CD4-positive, alpha-beta T cell treated with Interleukin-15 for 1 hour (primary cell): ENCODE measurements at regions not wholly inside any gene's neighbourhood (a gene's known extent, or its start where the extent isn't known, plus 50 kb on each side); places are given as distances from the start of the nearest gene placed in this dataset.

Experiments
- DNase-seq: peaks from one replicate; pipeline ENCODE4 v3.0.0-alpha.2; 2020

DNA sequence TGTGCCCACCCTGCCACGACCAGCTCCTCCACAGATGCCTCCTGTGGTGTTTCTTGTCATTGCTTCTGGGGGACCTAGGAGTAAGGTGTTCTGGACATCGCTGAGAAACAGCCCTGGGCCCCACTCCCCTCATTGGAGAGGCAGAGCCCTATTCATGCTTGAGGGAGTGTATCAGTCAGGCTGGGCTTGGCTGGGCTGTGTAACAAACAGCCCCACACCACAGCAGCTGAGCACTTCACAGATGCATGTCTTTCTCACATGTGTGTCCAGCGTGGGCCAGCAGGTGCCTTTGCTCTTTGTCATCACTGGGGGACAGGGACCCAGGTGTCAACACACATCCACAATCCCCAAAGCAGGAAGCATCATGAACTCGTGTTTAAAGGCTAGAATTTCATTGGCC, 65.1 kb upstream of the FBRSL1 start:
- DNase-seq = no peak

DNA sequence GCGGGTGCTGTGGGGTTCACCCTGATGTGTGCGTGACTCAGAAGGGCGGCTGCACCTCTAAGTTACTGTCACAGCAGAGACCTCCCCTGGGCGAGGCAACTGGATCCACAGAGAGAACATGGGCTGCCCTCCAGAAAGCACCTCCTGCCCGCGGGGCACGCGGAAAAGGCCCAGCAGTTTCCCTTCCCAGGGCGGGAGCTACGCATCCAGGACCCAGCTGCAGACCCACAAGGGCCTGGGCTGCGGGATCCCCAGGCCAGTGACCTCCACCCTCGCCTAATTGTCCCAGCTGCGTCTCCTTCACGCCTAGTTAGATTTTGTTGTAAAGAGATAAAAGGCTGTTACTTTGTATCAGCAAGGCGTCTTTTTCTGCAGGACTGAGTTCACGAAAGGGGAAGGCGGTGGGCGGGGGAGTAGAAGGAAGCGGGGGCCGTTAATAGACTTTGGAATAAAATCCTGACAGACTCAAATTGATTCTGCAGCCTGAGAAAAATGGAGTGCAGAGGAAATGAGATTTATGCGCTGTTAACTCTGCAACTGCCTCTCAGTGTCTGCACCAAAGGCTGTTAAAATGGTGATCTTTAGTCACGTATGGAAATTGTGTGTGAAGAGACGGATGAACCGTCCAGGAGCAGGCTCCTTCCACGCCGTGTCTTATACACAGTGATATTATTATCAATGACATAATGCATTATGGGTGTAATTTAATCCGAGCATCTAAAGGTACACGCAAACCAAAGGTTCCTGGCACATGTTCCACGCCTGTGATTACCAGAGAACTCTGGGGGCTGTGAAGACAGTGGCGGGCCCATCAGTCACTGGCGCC, 65.9 kb upstream of the FBRSL1 start:
- DNase-seq = no peak

DNA sequence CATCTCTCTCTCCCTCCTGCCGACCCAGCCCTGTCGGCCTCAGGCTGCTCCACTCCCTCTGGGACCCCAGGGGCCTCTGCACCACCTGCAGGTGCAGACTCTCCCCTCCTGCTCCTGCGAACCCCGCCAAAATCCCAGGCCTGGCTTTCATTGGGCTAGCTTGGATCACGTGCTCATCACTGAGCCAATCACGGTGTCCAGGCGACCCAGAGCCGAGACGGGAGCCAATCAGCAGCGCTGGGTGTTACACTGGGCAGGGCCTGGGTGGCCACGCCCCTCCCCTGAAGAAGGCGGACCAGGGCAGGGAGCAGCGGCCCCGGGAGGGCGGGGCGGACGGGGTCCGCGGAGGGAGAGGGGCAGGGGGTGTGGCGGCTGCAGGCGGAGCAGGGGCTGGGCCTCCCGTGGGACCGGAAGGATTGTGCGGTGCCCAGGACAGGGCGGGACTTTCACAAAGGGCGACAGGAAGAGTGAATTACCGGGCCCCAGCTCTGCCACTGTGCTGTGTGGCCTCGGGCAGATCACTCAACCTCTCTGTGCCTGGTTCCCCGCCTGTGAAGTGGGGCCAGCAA, 66.6 kb upstream of the FBRSL1 start:
- DNase-seq = peak; percentile 52

DNA sequence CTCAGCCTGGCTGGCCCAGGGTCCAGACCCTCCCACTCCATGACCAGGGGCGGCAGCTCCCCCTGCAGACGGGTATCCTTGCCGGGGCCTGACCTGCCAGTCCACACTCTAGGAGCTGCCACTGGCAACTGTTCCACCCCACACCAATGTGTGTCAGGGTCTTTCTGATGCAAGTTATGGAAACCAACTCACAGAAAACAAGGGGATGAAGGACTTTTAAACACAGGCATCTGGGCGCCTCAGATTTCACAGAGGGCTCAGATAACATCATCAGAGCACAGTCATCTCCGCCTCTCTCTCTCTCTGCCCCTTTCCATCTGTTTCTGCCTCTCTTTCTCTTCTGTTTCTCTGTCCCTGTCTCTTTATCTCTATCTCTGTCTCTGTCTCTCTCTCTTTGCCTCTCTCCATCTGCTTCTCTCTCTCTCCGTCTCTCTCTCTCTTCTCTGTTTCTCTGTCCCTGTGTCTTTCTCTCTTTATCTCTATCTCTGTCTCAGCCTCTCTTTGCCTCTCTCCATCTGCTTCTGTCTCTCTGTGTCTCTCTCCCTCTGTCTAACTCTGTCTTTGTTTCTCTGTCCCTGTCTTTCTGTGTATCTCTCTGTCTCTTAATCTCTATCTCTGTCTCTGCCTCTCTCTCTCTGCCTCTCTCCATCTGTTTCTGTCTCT, 67.4 kb upstream of the FBRSL1 start:
- DNase-seq = no peak

DNA sequence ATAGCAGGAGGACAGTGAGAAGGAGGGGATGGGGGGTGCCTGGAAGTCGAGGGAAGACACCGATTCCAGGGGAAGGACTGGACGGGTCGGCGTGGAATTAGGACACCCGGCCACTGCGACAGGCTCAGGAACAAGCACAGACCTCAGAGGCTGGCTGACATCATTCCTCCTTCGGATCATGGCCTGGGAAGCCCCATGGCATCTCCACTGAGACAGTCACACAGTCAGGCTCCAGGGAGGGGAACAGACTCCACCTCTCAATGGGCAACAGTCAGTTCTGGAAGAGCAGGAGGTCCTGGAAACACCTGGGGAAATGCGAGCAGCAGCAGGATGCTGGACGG, 67.9 kb upstream of the FBRSL1 start:
- no peak for DNase-seq

DNA sequence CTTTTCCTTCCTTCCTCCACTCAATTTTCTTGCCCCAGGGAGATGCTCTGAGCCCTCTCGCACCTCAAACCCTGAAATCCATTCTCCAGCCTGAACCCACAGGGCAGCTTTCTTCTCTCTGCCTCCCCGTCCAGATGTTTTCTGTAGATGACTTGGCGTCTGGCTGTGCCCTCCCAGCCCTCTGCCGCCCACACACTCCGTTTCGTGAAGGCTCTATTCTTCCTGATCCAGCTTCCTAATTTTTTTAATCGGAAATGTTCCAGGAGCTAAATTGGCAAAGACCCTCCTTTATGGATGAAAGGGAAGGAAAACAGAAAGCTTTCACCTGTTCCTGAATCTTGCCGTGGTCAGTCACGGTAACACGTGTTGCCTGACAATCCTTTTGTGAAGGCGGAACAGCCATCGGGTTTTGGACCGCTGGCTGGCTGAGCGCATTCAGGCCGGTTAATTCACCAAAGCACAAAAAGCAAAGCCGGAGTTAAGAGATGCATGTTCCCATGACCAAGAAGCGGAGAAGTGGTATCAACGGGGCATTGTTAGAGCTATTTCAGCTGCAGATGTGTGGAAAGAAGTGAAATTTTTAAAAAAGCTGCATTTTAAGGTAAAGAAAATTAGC, 70.2 kb upstream of the FBRSL1 start:
- no peak for DNase-seq

DNA sequence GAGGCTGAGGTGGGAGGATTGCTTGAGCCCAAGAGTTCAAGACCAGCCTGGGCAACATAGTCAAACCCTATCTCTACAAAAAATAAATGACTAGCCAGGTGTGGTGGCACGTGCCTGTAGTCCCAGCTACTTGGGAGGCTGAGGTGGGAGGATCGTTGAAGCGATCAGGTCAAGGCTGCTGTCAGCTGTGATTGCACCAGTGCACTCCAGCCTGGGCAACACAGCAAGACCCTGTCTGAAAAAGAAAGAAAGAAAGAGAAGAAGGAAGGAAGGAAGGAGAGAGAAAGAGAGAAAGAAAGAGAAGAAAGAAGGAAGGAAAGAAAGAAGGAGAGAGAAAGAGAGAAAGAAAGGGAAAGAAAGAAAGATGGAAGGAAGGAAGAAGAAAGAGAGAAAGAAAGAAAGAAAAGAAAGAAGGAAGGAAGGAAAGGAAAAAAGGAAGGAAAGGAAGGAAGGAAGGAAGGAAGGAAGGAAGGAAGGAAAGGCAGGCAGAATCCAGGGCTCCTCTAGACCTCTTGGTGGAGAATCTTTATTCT, 71.5 kb upstream of the FBRSL1 start:
- no peak for DNase-seq

DNA sequence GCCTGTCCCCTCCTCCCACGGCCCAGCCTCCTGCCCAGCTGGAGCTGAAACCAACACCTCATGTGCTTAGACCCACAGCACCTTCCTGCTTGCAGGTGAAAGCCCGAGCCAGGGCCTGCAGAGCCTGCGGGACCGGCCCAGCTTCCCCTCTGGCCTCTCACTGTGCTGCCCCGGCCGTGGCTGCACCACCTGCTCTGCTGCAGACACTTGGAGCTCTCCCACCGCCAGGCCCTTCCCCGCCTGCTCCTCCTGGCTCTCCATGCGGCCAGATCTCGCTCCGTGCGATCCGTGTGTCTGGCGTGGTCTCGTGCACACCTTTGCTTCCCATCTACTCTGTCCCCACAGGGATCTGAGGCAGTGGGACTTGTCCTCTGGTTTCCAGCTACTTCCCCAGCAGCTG, 72.2 kb upstream of the FBRSL1 start:
- no peak for DNase-seq

DNA sequence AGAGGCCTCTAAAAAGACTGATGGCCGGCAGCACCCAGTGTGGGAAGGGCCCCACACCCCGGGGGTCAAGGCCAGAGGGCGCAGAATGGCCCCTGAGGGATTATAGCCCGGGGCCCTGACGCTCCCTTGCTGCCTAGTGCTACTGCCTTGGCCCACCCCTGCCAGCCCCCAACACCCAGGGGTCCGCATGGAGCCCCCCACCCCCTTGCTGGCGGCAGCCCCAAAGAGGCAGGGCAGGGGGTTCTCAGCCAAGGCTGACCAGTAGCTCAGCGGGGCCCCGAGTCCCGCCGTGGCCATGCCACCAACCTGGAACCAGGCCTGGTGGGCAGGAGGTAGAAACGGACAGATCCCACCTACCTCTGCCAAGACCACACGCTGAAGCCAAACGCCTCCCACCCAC, 73.1 kb upstream of the FBRSL1 start:
- DNase-seq = no peak

DNA sequence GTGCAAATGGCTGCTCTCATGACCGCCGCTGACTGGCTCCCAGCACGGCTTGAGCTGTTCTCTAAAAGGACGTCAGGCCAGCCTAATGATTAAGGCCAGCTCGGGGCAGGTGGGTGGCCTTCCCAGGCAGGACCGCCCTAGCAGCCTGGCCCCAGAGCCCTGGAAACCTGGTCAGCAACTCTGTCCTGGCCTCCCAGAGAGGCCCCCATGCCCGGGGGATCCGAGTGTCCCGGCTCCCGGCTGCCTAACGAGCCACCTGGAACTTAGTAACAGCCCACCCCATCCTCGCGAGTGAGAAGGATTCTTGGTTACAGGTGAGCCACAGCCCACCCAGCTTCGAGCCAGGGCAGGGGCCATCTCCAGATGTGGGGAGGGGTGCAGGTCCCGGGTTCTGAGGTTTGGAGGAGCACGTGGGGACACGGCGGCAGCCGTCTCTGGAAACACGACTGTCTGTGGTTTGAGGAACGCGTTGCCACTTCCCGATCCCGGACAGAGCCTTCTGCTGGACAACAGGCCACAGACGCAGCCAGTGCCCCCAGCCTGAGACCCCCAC, 73.8 kb upstream of the FBRSL1 start:
- no peak for DNase-seq

DNA sequence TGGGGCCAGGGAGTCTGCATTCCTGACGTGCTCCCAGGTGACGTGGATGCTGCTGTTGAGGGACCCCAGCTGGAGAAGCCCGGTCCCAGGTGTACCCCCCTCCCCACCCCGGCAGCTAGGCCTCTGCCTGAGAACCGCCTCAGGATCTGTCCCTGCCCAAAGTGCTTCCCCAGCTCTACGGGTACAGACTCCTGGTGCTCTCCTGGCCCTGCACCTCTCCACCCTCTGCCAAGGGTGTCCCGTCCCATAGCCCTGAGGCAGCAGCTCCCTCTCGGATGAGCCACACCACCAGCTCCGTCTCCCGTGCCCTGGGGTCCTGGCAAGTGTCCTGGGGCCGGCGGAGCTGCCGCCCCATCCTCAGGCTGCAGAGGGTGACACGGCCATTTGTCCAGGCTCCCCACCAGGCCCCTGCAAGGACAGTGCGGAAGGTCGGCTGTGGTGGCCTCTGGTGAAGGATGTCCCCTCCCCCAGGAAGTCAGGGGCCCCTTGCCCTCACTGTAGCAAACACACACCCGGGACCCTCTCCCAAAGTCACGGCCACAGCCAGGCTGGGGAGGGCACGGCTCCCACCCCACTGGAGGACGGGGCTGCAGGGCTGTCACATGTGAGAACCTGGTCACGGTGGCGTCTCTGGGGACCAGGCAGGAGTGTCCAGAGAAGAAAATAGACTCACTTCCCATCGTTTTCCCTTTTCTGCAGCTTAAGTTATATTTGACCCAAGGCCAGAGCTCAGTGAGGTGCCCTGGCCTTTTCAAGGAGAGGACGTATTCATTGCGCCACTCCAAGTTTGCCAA, 74.4 kb upstream of the FBRSL1 start:
- no peak for DNase-seq

DNA sequence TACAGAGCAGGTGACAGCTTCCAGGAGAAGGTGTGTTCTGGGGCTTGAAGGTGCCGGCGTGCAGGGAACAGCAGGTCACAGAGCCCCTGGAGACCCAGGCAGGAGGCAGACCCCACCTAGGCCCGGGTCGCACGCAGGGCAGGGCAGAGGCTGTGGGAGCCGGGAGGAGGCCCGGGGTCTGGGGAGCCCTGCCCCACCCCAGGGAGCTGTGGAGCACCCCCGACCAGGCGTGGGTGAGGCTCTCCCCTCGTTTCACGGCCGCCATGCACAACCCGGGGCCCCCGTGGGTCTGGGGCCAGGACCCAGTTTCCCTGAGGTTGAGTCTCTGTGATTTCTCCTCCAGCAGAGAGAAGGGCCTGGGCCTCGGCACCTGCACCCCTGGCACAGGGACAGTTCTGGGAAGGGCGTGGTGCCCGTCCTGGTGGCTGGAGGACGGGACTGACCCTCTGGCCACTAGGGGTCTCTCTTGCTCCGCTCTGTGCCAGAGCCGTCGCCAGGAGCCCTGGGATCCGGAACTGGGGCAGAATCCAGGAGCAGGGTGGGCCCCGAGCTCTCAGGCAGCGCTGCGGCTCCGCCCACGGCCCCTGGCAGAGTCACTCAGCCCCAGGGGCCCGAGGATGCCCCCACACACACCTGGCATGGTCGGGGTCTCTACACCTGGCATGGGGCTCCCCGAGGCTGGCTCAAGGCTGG, 75.2 kb upstream of the FBRSL1 start:
- peak; percentile 80 for DNase-seq

DNA sequence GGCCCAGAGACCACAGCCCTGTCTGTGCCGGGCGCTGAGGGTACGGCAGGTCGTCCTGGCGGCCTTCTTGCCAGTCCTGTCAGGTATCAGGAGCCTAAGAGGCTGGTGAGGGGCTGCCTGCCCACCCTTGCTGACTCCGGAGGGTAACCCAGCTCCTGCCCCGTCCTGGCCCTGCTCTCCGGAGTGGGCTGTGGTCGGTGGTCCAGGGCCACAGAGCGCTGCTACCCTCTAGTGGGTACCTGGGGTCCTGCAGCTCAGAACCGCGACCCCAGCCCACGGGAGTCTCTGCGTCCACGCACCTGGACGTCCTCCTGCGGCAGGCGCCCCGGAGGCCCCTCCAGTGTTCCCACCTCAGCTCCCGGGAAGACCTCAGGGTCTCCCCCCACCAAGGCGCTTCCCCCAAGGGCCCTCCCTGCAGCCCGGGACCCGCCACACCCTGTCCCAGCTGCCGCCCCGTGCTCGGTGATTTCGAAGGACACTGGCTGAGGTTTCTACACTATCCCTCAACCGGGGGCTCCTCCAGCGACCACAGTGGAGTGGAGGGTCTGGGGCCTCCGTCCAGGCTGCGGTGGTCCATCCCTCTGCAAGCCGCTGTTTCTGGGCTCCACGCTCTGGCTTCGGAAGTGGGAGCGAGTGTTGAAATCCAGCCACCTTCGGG, 75.9 kb upstream of the FBRSL1 start:
- no peak for DNase-seq

DNA sequence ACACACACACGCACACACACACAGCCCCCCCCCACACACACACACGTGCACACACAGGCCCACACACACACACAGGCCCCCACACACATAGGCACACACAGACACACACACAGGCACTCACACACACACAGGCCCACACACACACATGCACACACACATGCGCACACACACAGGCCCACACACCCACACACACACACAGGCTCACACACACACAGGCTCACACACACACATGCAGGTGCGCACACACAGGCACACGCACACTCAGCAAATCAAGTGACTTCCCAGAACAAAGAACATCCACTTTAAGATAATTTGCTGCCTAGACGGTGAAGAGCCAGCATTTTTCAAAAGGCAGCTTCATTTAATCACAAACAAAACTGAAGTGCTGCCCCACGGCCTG, 78.5 kb upstream of the FBRSL1 start:
- DNase-seq = no peak

DNA sequence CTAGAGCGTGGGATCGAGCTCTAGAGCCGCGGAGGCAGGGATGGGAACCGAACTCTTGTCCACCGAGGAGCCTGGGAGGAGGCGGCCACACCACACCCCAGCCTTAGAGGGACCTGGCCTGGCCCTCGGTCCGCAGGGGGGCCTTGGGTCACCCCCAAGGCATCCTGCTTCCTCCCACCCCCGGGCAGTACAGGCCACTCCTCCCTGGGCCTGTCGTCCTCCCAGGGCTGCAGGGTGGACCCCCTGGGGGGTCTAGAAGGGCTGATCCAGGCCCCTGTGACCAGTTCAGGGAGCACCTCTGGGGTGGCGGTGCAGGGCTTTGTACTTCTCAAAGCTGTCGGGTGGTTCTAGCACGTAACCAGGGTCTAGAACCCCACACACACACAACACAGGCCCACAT, 79.1 kb upstream of the FBRSL1 start:
- DNase-seq = no peak

DNA sequence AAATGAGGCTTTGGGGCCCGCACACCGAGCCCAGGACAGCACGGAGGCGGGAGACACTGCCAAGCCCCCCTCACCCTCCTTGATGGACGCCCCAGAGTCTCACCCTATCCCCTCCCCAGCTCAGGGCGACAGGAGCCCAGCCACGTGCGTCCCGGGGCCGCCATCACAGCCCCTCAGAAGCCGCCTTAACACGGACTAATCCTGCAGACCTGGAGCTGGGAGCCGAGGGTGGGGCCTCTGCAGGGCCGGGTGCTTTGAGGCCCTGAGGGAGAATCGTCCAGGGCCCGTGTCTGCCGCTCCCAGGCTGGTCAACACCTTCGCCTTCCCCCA, 79.7 kb upstream of the FBRSL1 start:
- DNase-seq = no peak

DNA sequence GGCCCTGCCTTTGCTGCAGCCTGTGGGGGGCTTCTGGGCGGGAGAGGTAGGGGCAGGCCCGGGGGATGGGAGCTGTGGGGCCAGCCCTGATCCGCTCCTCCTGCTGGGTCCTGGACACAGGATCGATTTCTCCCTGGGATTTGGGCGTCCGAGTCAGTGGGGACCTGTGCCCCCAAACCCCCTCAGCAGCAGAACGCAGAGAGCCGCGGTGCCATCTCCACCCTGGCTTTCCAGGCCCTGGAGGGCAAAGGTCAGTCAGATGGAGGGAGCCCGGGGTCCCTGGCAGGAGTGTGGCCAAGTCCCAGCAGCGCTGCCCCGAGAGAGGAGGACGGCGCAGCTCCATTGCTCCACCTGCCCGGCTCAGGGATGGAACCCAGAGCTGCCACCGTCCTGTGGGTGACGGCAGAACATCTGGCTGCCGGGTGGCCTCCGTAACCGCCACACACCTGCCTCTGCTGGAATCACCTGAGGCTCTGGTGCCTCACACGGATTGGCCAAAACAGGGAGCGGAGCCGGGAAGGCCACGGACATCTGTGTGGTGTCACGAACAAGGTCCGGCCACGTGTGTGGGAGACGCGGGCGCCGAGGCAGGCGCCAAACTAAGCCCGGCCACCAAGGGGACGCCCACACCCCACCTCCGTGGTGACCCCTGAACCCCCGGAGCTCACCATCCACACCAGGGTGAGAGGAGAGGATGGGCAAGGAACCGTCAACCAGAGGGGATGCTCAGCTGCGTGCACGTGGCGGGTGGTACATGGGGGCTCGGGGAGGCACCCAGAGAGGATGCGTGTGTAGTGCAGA, 80.3 kb upstream of the FBRSL1 start:
- no peak for DNase-seq

DNA sequence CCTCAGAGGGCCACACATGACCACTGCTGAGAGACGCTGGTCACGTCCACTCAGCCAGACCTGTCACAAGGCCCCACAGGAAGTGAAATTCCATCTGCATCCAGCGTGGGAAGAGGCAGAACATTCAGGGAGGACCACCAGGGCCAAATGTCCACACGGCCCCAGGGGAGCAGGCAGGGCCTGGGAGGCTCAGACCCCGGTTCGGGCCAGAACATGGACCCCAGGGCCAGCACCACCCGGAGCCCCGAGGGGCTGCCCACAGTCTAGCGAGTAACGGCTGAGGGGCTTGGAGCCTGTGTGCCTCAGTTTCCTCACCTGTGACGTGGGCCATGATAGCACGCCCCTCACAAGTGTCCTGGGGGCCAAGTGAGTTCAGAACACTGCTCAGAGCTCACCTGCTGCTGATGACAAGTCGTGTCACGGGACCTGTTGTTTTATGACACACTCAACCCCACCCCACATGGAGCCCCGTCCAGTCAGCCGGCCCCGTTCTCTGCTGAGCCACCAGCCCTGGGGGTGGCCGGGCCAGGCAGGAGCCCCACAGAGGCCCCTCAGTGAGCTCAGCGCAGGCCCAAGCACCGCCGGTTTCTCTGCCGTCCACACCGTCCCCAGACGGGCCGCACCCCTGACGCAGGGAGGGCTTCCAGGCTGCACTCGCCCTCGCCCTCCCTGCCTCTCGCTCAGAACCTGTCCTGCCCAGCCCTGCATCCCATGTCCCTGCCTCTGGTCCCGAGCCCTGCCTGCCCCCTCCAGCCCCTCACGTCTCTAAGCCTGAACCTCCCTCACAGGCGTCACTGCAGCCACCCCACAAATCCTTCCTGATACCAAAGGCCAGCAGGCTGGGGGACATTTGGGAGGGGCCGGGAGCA, 79.5 kb upstream of the GALNT9 start:
- DNase-seq = no peak

DNA sequence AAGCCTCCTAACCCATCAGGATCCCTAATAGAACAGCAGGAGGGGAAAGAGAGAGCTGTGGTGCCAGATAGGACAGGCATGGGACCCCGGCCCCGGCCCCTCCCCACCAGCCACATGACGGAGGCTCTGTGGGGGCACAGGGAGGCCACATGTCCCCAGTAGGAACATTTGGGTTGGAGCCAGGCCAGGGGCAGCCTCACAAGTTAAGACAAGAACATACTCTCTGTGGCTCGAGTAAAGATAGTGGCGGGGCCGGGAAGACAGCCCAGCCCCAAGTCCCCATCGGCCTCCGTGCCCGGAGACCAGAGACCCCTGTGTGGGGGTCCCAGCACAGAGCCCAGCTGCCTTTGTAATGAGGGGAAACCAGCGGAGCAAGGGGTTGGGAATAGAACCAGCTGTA, 78.6 kb upstream of the GALNT9 start:
- no peak for DNase-seq
